ENCODE measurements at regions not wholly inside any gene's neighbourhood (a gene's known extent, or its start where the extent isn't known, plus 50 kb on each side); places are given as distances from the start of the nearest gene placed in this dataset.

DNA sequence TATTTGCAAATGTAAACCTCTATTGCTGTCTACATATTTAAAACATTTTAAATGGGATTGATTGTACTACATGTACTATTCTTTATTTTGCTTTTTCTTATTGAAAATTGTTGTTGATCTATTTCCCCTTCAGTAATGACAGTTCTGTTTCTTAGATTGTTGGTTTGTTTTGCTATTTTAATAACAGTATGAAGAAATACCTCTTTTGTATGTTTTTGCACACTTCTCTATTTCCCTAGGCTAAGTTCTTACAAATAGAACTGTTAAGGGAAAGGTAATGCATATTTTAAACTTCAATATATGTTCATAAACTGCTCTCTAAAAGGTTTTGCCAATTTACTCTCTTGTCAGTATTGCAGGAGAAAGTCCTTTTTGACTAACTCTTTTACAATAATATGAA, 195.0 kb upstream of the PRPS1L1 start:
- dilution Hi-C loops (cut with MboI; ENCODE audit: extremely low pct_ligation_motif_present, low sequenced_read_pairs): no loop called here
- no peak overlapping the region for H2AFZ ChIP-seq (ENCODE audit: low read depth, low read length)
- DNase-seq (ENCODE audit: low read depth, low spot score): no peak
- H3K9me3 ChIP-seq (replicated peaks; ENCODE audit: control insufficient read depth, insufficient read depth, low read length): no peaks in the 10 kb centered on the region
- intact Hi-C loops (cut with micrococcal nuclease): no loop called here
- no peak overlapping the region for H3K9ac ChIP-seq (replicated peaks; ENCODE audit: extremely low read depth, insufficient read depth, low read length)
- ChIA-PET CTCF (no interaction called here), POLR2A (no interaction called here)
- no peaks in the 10 kb centered on the region for H3K9me1 ChIP-seq (replicated peaks; ENCODE audit: control insufficient read depth, extremely low read depth, insufficient read depth, low read length)
- no peaks in the 10 kb centered on the region for H3K27me3 ChIP-seq (ENCODE audit: control insufficient read depth in 2 of 2, insufficient read depth in 2 of 2, low read length in 2 of 2)
- H4K20me1 ChIP-seq (replicated peaks; ENCODE audit: control insufficient read depth, extremely low read depth, insufficient read depth, low read length): no peaks in the 10 kb centered on the region
- H3K36me3 ChIP-seq (ENCODE audit: control insufficient read depth in 2 of 2, extremely low read depth in 1 of 2, insufficient read depth in 2 of 2, low read length in 2 of 2): no peaks in the 10 kb centered on the region
- no peak for FAIRE-seq
- H3K4me2 ChIP-seq (ENCODE audit: insufficient read depth, low read length): no peak overlapping the region
- H3K4me3 ChIP-seq (replicated peaks in 1 of 3; ENCODE audit: insufficient read depth in 1 of 3, low read depth in 1 of 3, low read length in 3 of 3): no peak overlapping the region
- H3K4me1 ChIP-seq (ENCODE audit: control insufficient read depth, extremely low read depth, insufficient read depth, low read length): no peaks in the 10 kb centered on the region
- no peak for TF ChIP-seq MYC (IDR thresholded peaks at IDR 0.05; ENCODE audit: low read depth, low read length)
- TF ChIP-seq, protein P1, sequence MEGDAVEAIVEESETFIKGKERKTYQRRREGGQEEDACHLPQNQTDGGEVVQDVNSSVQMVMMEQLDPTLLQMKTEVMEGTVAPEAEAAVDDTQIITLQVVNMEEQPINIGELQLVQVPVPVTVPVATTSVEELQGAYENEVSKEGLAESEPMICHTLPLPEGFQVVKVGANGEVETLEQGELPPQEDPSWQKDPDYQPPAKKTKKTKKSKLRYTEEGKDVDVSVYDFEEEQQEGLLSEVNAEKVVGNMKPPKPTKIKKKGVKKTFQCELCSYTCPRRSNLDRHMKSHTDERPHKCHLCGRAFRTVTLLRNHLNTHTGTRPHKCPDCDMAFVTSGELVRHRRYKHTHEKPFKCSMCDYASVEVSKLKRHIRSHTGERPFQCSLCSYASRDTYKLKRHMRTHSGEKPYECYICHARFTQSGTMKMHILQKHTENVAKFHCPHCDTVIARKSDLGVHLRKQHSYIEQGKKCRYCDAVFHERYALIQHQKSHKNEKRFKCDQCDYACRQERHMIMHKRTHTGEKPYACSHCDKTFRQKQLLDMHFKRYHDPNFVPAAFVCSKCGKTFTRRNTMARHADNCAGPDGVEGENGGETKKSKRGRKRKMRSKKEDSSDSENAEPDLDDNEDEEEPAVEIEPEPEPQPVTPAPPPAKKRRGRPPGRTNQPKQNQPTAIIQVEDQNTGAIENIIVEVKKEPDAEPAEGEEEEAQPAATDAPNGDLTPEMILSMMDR (IDR thresholded peaks at IDR 0.05; ENCODE audit: extremely low read depth in 1 of 2, insufficient read depth in 1 of 2, low read depth in 1 of 2, low read length in 2 of 2): no peak
- TF ChIP-seq FOS (IDR thresholded peaks at IDR 0.05; ENCODE audit: borderline replicate concordance, insufficient read depth, low read length): no peak
- no TSS peak for BruUV-seq (replicated peaks)
- no peak overlapping the region for H3K27ac ChIP-seq (ENCODE audit: insufficient read depth, low read depth, low read length)
- no peaks in the 10 kb centered on the region for H3K79me2 ChIP-seq (ENCODE audit: control insufficient read depth, insufficient read depth, low read length)

DNA sequence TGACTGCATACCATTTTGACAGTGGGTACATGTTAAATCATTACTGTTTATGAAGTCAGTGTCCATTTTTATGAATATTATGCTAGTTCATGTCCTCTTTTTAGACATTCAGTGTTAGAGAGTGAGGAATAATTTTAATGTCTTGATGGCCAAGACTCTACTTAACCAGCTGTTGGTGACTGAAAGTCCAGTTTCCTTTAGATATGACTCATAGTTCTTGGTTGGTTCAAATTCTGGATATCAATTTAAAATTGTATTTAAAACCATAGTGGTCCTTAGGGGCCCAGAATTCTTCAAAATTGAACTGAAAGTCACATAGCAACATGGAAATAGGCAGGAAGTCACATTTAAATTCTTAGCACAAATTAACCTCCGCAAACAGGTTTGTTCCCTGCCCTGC, 196.5 kb upstream of the PRPS1L1 start:
- no peaks in the 10 kb centered on the region for H3K4me1 ChIP-seq (ENCODE audit: control insufficient read depth, extremely low read depth, insufficient read depth, low read length)
- no peaks in the 10 kb centered on the region for H3K79me2 ChIP-seq (ENCODE audit: control insufficient read depth, insufficient read depth, low read length)
- no peaks in the 10 kb centered on the region for H3K9me3 ChIP-seq (replicated peaks; ENCODE audit: control insufficient read depth, insufficient read depth, low read length)
- dilution Hi-C loops (cut with MboI; ENCODE audit: extremely low pct_ligation_motif_present, low sequenced_read_pairs) (no loop called here), intact Hi-C loops (cut with micrococcal nuclease) (no loop called here)
- H2AFZ ChIP-seq (ENCODE audit: low read depth, low read length): no peak overlapping the region
- H3K9ac ChIP-seq (replicated peaks; ENCODE audit: extremely low read depth, insufficient read depth, low read length): no peak overlapping the region
- BruUV-seq (replicated peaks): no TSS peak
- ChIA-PET CTCF (no interaction called here), POLR2A (no interaction called here)
- H3K27me3 ChIP-seq (ENCODE audit: control insufficient read depth in 2 of 2, insufficient read depth in 2 of 2, low read length in 2 of 2): no peaks in the 10 kb centered on the region
- H3K4me2 ChIP-seq (ENCODE audit: insufficient read depth, low read length): no peak overlapping the region
- no peak for TF ChIP-seq POLR2AphosphoS5 (IDR thresholded peaks at IDR 0.05; ENCODE audit: insufficient read depth, low read depth, low read length)
- TF ChIP-seq EZH2 (IDR thresholded peaks at IDR 0.05; ENCODE audit: borderline replicate concordance, low read depth, low read length, severe bottlenecking): no peak
- TF ChIP-seq POLR2A (IDR thresholded peaks at IDR 0.05; ENCODE audit: low read depth, low read length): no peak
- TF ChIP-seq MYC (IDR thresholded peaks at IDR 0.05; ENCODE audit: low read depth, low read length): no peak
- TF ChIP-seq, protein P1 (IDR thresholded peaks at IDR 0.05; ENCODE audit: extremely low read depth in 1 of 2, insufficient read depth in 1 of 2, low read depth in 1 of 2, low read length in 2 of 2): no peak
- TF ChIP-seq MAX (IDR thresholded peaks at IDR 0.05; ENCODE audit: insufficient read depth, insufficient read length): no peak
- TF ChIP-seq FOS (IDR thresholded peaks at IDR 0.05; ENCODE audit: borderline replicate concordance, insufficient read depth, low read length): no peak
- TF ChIP-seq JUN (IDR thresholded peaks at IDR 0.05; ENCODE audit: borderline replicate concordance, insufficient read depth, insufficient read length, low read depth): no peak
- no peak for TF ChIP-seq GATA2 (IDR thresholded peaks at IDR 0.05; ENCODE audit: insufficient read depth, insufficient read length, low read depth, low read length)
- no peaks in the 10 kb centered on the region for H3K9me1 ChIP-seq (replicated peaks; ENCODE audit: control insufficient read depth, extremely low read depth, insufficient read depth, low read length)
- H3K36me3 ChIP-seq (ENCODE audit: control insufficient read depth in 2 of 2, extremely low read depth in 1 of 2, insufficient read depth in 2 of 2, low read length in 2 of 2): no peaks in the 10 kb centered on the region
- FAIRE-seq (no peak), DNase-seq (ENCODE audit: low read depth, low spot score) (no peak)
- H3K27ac ChIP-seq (ENCODE audit: insufficient read depth, low read depth, low read length): no peak overlapping the region
- H4K20me1 ChIP-seq (replicated peaks; ENCODE audit: control insufficient read depth, extremely low read depth, insufficient read depth, low read length): no peaks in the 10 kb centered on the region
- no peak overlapping the region for H3K4me3 ChIP-seq (replicated peaks in 1 of 3; ENCODE audit: insufficient read depth in 1 of 3, low read depth in 1 of 3, low read length in 3 of 3)

All from endothelial cell of umbilical vein (primary cell).